Transverse colon (tissue), 4 donors: ENCODE measurements at regions not wholly inside any gene's neighbourhood (a gene's known extent, or its start where the extent isn't known, plus 50 kb on each side); places are given as distances from the start of the nearest gene placed in this dataset.

Experiments
- DNase-seq: peaks from one replicate; pipeline ENCODE4 v3.0.0-alpha.2; 2019
- H3K27ac ChIP-seq, 4 donors: fragments of 200-600 bp; sonication (generic); 2 replicates each; pipeline ENCODE4 v1.5.1; 2016 to 2018; ENCODE audit warnings: inconsistent platforms in 4 of 4
- H3K27me3 ChIP-seq: fragments of 200-600 bp; sonication (generic); 2 replicates; pipeline ENCODE4 v1.5.1; 2017; ENCODE audit warnings: inconsistent platforms
- H3K36me3 ChIP-seq, 4 donors: fragments of 200-600 bp; sonication (generic); 2 replicates each; pipeline ENCODE4 v1.5.1; 2017 to 2019; ENCODE audit warnings: inconsistent platforms in 4 of 4
- H3K4me1 ChIP-seq, 4 donors: fragments of 200-600 bp; sonication (generic); 2 replicates each; pipeline ENCODE4 v1.5.1; 2017 to 2020; ENCODE audit warnings: inconsistent platforms in 4 of 4
- H3K4me3 ChIP-seq, 4 donors: fragments of 200-600 bp; sonication (generic); 1 replicate in 1 of 4; 2 replicates in 3 of 4; pipeline versions ENCODE4 v1.5.1 to v1.6.1; 2017 to 2019; ENCODE audit warnings: inconsistent platforms in 4 of 4
- H3K9me3 ChIP-seq, 2 donors: fragments of 200-600 bp; sonication (generic); 2 replicates each; pipeline ENCODE4 v1.5.1; 2017 to 2019; ENCODE audit warnings: inconsistent platforms in 2 of 2
- CTCF ChIP-seq, 5 experiments: fragments of 200-600 bp in 3 of 5; fragments of 450-650 bp in 2 of 5; sonication (generic) in 3 of 5; IDR thresholded peaks; 1 replicate in 2 of 5; 2 replicates in 3 of 5; pipeline ENCODE4 v1.5.1; 2016 to 2017; ENCODE audit warnings: antibody characterized with exemption in 5 of 5, inconsistent platforms in 3 of 5, mild to moderate bottlenecking in 2 of 5, moderate library complexity in 1 of 5
- EP300 ChIP-seq: sonication (generic); formaldehyde crosslinking; IDR thresholded peaks from one replicate; pipeline ENCODE4 v1.6.1; 2017; ENCODE audit warnings: antibody characterized with exemption, low read depth
- POLR2A ChIP-seq: fragments of 450-650 bp; IDR thresholded peaks from one replicate; pipeline ENCODE4 v1.6.1; 2016; ENCODE audit warnings: antibody characterized with exemption, mild to moderate bottlenecking, moderate library complexity
- POLR2AphosphoS5 ChIP-seq, 3 donors: sonication (generic); formaldehyde crosslinking; IDR thresholded peaks; one replicate each; pipeline ENCODE4 v1.6.1; 2016; ENCODE audit warnings: antibody characterized with exemption in 3 of 3
- WGBS, 2 donors: methylation state at CpG; one replicate each; pipeline ENCODE4 v1.1.5; 2018; ENCODE audit warnings: low coverage in 1 of 2; 5-methylcytosine and 5-hydroxymethylcytosine counted together
- in situ Hi-C, 4 donors: fragments of 200-750 bp; cut with MboI; loops; one replicate each; pipeline versions ENCODE4 v1.15.0 to v1.15.1; 2017; ENCODE audit warnings: low sequenced_read_pairs in 3 of 4, low pct_ligation_motif_present in 1 of 4, low pct_unique_long_range_greater_than_20kb in 1 of 4
- intact Hi-C: fragments of 100-400 bp; cut with DNase I; formaldehyde crosslinking; loops from one replicate; pipeline ENCODE4 v1.15.1; 2023; ENCODE audit warnings: low total_unique reads

- H3K27me3 ChIP-seq, result no peaks in the 10 kb centered on the region
- in situ Hi-C loops (no loop called here), intact Hi-C loops (no loop called here)
- WGBS, 2 donors, result 60 to 78% methylated on average over 1 to 3 of the region's 3 CpGs
- H3K36me3 ChIP-seq, result no peaks in the 10 kb centered on the region
- no peak overlapping the region for H3K4me3 ChIP-seq
- TF ChIP-seq POLR2AphosphoS5 (IDR thresholded peaks at IDR 0.05) (no peak), EP300 (no peak), CTCF (IDR thresholded peaks at IDR 0.05) (no peak), POLR2A (no peak)
- H3K27ac ChIP-seq, result no peak overlapping the region
- H3K4me1 ChIP-seq, result no peaks in the 10 kb centered on the region
- H3K9me3 ChIP-seq, result no peaks in the 10 kb centered on the region
- DNase-seq, result no peak
Observed at GRCh38 chr2:199588054-199588453, 130.3 kb upstream of the SATB2 start.

- WGBS, 2 donors, result 86 to 95% methylated on average over 2 of the region's 2 CpGs
- DNase-seq, result no peak
- Histone ChIP-seq H3K27ac (no peak overlapping the region), H3K36me3 (no peaks in the 10 kb centered on the region), H3K27me3 (no peaks in the 10 kb centered on the region), H3K9me3 (no peaks in the 10 kb centered on the region), H3K4me3 (no peak overlapping the region), H3K4me1 (no peaks in the 10 kb centered on the region)
- TF ChIP-seq CTCF (IDR thresholded peaks at IDR 0.05) (no peak), POLR2AphosphoS5 (IDR thresholded peaks at IDR 0.05) (no peak), EP300 (no peak), POLR2A (no peak)
- in situ Hi-C loops (no loop called here), intact Hi-C loops (no loop called here)
Observed at GRCh38 chr2:199586646-199587045, 128.9 kb upstream of the SATB2 start.

GRCh38 chr2:199583676-199584075 lies 125.9 kb upstream of the SATB2 start:
- in situ Hi-C loops (no loop called here), intact Hi-C loops (no loop called here)
- WGBS, 2 donors, result 45 to 51% methylated on average over 3 of the region's 3 CpGs
- Histone ChIP-seq H3K36me3 (no peaks in the 10 kb centered on the region), H3K4me1 (no peaks in the 10 kb centered on the region), H3K27me3 (no peaks in the 10 kb centered on the region), H3K4me3 (no peak overlapping the region), H3K27ac (no peak overlapping the region), H3K9me3 (no peaks in the 10 kb centered on the region)
- DNase-seq, result no peak
- TF ChIP-seq CTCF (IDR thresholded peaks at IDR 0.05) (no peak), POLR2A (no peak), EP300 (no peak), POLR2AphosphoS5 (IDR thresholded peaks at IDR 0.05) (no peak)

DNA sequence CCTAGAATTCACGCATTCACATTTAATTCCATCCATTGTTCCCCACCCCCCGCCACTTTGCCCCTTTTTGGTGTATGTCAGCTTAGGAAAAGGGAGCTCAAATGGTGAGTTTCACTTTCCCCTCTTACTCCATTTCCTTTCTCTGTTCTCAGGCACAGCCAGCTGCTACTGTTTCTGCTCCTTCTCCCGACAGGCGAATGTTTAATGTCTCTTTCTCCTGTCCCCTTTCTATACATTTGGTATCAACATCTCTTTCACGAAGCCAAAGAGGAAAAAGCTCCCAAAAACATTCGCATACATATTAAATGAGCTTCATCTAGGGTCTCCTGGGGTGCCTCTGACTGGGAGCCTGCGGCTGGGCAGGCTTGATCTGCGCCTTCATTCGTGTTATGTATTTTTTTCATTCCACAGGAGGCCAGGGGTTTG lies 124.2 kb upstream of the SATB2 start:
- H3K4me3 ChIP-seq, result peak overlapping the region in 2 of 4 donors; percentile 14 to 26
- no peak overlapping the region for H3K27ac ChIP-seq
- DNase-seq, result no peak
- no peaks in the 10 kb centered on the region for H3K36me3 ChIP-seq
- no peaks in the 10 kb centered on the region for H3K9me3 ChIP-seq
- WGBS, 2 donors, result 58 to 59% methylated on average over 9 of the region's 9 CpGs
- TF ChIP-seq POLR2AphosphoS5 (IDR thresholded peaks at IDR 0.05), result no peak
- no peak for TF ChIP-seq EP300
- TF ChIP-seq POLR2A, result no peak
- TF ChIP-seq CTCF (IDR thresholded peaks at IDR 0.05), result no peak
- in situ Hi-C loops (no loop called here), intact Hi-C loops (no loop called here)
- H3K27me3 ChIP-seq, result no peaks in the 10 kb centered on the region
- H3K4me1 ChIP-seq, result no peaks in the 10 kb centered on the region
